ENCODE measurements at regions not wholly inside any gene's neighbourhood (a gene's known extent, or its start where the extent isn't known, plus 50 kb on each side); places are given as distances from the start of the nearest gene placed in this dataset.

- H3K27ac ChIP-seq: no peak overlapping the region
- TF ChIP-seq, protein P1, sequence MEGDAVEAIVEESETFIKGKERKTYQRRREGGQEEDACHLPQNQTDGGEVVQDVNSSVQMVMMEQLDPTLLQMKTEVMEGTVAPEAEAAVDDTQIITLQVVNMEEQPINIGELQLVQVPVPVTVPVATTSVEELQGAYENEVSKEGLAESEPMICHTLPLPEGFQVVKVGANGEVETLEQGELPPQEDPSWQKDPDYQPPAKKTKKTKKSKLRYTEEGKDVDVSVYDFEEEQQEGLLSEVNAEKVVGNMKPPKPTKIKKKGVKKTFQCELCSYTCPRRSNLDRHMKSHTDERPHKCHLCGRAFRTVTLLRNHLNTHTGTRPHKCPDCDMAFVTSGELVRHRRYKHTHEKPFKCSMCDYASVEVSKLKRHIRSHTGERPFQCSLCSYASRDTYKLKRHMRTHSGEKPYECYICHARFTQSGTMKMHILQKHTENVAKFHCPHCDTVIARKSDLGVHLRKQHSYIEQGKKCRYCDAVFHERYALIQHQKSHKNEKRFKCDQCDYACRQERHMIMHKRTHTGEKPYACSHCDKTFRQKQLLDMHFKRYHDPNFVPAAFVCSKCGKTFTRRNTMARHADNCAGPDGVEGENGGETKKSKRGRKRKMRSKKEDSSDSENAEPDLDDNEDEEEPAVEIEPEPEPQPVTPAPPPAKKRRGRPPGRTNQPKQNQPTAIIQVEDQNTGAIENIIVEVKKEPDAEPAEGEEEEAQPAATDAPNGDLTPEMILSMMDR (conservative IDR thresholded peaks at IDR 0.05): no peak
Measured at GRCh38 chr2:198994678-198995077, 463.1 kb downstream of the SATB2 start.

DNA sequence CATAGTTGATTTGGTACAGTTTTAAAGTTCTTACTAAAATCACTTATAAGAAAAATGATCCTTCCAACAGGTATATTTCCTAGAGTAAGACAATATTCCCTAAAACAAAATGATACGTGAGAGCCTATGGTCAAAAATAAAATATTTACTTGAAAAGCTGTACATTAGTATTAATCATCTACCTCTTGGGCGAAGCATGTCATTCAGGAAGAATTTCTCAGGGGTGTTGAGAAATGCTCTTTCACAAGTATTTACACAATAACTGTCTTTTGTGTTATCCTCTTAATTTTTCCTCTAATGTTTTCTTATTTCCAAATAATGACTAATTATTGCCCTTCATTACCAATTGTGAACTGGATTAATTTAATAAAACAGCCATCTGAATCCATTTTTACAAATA lies 466.3 kb downstream of the SATB2 start:
- H3K27ac ChIP-seq: no peak overlapping the region
- TF ChIP-seq, protein P1 (conservative IDR thresholded peaks at IDR 0.05): no peak

DNA sequence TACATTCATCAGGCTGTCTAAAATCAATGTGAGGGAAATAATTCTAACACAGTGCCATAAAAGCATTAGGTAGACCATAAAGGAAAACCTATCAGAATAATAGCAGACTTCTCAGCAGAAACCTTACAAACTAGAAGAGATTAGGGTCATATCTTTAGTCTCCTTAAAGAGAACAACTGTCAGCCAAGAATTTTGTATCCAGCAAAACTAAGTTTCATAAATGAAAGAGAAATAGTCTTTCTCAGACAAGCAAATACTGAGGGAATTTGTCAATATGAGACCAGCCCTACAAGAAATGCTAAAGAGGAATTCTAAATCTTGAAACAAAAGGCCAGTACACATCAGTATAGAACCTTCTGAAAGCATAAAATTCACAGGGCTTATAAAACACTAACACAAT lies 482.0 kb downstream of the SATB2 start:
- TF ChIP-seq, protein P1 (conservative IDR thresholded peaks at IDR 0.05): no peak
- H3K27ac ChIP-seq: no peak overlapping the region

- TF ChIP-seq, protein P1 (conservative IDR thresholded peaks at IDR 0.05): no peak
Measured at GRCh38 chr2:198973785-198974184, 484.0 kb downstream of the SATB2 start.

GRCh38 chr2:198973181-198973580 lies 484.6 kb downstream of the SATB2 start:
- TF ChIP-seq, protein P1 (conservative IDR thresholded peaks at IDR 0.05): no peak
- no peak overlapping the region for H3K27ac ChIP-seq

More at GRCh38 chr2:198973785-198974184, 484.0 kb downstream of the SATB2 start:
- H3K27ac ChIP-seq: no peak overlapping the region

DNA sequence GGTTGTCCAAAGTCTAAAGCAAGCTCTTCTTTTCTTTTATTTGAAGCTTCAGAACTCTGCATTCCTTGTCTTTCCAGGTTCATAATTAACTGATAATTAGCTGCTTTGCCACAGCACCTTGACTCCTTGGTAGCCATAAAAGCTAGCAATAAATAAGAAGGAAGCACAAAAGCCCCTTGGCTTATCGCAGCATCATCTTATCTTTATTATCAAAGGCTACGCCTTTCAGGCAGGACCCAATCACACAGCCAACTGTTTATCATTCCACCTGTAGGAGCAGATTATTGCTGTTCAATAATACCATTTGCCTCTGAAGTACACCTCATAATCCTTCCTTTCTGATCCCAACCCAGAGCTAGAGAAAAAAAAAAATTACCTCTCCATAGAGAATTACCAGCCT lies 489.2 kb downstream of the SATB2 start:
- TF ChIP-seq, protein P1 (conservative IDR thresholded peaks at IDR 0.05): no peak
- no peak overlapping the region for H3K27ac ChIP-seq

DNA sequence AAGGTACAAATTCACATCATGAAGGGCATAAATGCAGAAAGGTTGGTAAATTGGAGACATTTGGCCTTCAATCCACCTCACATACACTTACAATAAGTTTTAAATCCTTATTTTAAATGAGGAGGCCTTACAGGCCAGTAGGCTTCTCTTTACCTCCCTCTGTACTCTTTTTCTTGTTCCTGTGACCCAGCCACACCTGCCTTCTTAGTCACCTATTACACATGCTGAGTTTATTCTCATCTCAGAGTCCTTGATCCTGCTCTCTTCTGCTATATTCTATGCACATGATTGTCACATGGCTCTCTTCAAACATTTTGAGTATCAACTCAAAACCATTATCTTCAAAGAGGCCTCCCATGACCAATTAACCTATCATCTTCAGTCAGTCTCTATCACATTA lies 491.5 kb downstream of the SATB2 start:
- H3K27ac ChIP-seq: no peak overlapping the region
- TF ChIP-seq, protein P1 (conservative IDR thresholded peaks at IDR 0.05): no peak

- no peak overlapping the region for H3K27ac ChIP-seq
- TF ChIP-seq, protein P1 (conservative IDR thresholded peaks at IDR 0.05): no peak
Measured at GRCh38 chr2:198961547-198961946, 496.2 kb downstream of the SATB2 start.
